ENCODE measurements at regions not wholly inside any gene's neighbourhood (a gene's known extent, or its start where the extent isn't known, plus 50 kb on each side); places are given as distances from the start of the nearest gene placed in this dataset.
A peak's percentile ranks its signal among the peaks of the same experiment; 100 is the strongest.

DNA sequence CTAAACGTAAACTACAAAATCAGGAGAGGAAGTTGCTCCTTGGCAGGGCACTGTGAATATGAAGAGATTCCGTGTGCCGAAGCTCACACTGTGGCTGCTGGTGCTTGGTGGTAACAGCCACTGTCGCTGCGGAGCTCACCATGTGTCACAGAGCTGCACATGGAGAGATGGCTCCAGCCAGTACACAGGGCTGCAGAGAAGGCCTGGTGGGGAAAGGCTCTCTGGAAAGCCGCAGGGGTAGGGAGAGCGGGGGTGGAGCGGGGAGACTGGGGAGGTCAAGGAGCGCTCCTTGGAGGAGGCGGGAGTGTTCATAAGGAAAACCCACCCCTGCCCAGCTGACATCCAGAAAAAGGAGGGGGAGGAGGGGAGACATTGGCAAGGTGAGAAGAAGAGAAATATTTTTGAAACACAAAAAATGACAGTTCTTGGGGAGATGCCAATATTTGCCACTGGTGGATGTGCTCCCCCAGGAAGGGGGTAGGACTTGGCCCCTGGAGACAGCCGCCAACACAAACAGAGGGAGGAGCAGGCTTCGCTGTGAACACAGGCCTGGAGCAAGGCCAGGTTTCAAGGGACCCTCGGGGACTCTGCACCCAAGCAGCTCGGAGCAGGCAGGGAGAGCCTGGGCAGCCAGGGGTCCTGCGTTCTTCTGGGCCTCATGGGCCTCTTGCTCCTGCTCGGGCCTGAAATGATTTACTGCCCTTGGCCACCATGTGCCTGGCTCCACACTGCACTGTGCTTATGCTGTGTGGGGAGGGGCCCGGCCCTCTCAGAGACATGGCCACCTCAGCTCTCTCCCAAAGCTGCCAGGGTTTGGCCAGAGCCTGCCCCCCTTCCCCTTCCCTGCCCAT is 102.6 kb upstream of the GLI2 start (continued):
- no peak for TF ChIP-seq ZNF615 (CRISPR knock-in tag; IDR thresholded peaks at IDR 0.05; ENCODE audit: borderline replicate concordance)
- TF ChIP-seq NFE2L2 (IDR thresholded peaks at IDR 0.05; ENCODE audit: low read length), result no peak
- TF ChIP-seq MXI1 (IDR thresholded peaks at IDR 0.05; ENCODE audit: borderline replicate concordance, low read depth, low read length), result no peak
- TF ChIP-seq DBP (CRISPR knock-in tag; IDR thresholded peaks at IDR 0.05; ENCODE audit: not compliant biosample characterization), result no peak
- no peak for TF ChIP-seq ZFP36 (IDR thresholded peaks at IDR 0.05; ENCODE audit: borderline replicate concordance, low read depth, low read length, partially characterized antibody)
- TF ChIP-seq KIAA2018 (CRISPR knock-in tag; IDR thresholded peaks at IDR 0.05; ENCODE audit: borderline replicate concordance), result no peak
- no peak for TF ChIP-seq ATF7 (IDR thresholded peaks at IDR 0.05)
- TF ChIP-seq ATF7 (CRISPR knock-in tag; IDR thresholded peaks at IDR 0.05), result no peak
- no peak for TF ChIP-seq NRL (CRISPR knock-in tag; IDR thresholded peaks at IDR 0.05; ENCODE audit: borderline replicate concordance)
- no peak for TF ChIP-seq ZNF720 (CRISPR knock-in tag; IDR thresholded peaks at IDR 0.05)
- no peak for TF ChIP-seq ZNF33B (CRISPR knock-in tag; IDR thresholded peaks at IDR 0.05)
- no peak for TF ChIP-seq KLF16 (CRISPR knock-in tag; IDR thresholded peaks at IDR 0.05)
- TF ChIP-seq, protein P1, sequence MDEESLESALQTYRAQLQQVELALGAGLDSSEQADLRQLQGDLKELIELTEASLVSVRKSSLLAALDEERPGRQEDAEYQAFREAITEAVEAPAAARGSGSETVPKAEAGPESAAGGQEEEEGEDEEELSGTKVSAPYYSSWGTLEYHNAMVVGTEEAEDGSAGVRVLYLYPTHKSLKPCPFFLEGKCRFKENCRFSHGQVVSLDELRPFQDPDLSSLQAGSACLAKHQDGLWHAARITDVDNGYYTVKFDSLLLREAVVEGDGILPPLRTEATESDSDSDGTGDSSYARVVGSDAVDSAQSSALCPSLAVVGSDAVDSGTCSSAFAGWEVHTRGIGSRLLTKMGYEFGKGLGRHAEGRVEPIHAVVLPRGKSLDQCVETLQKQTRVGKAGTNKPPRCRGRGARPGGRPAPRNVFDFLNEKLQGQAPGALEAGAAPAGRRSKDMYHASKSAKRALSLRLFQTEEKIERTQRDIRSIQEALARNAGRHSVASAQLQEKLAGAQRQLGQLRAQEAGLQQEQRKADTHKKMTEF (CRISPR knock-in tag; IDR thresholded peaks at IDR 0.05), result no peak
- TF ChIP-seq, protein P2, sequence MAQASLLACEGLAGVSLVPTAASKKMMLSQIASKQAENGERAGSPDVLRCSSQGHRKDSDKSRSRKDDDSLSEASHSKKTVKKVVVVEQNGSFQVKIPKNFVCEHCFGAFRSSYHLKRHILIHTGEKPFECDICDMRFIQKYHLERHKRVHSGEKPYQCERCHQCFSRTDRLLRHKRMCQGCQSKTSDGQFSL (CRISPR knock-in tag; IDR thresholded peaks at IDR 0.05), result no peak
- no peak for TF ChIP-seq CREBL2 (CRISPR knock-in tag; IDR thresholded peaks at IDR 0.05; ENCODE audit: borderline replicate concordance)
- TF ChIP-seq SOX6 (IDR thresholded peaks at IDR 0.05), result no peak
- peak; percentile 84 for TF ChIP-seq SOX6 (CRISPR knock-in tag; IDR thresholded peaks at IDR 0.05)
- TF ChIP-seq ZNF354B (CRISPR knock-in tag; IDR thresholded peaks at IDR 0.05), result no peak
- TF ChIP-seq SNAI1 (CRISPR knock-in tag; IDR thresholded peaks at IDR 0.05; ENCODE audit: borderline replicate concordance), result no peak
